Fibroblast of skin of abdomen (primary cell): ENCODE measurements at regions not wholly inside any gene's neighbourhood (a gene's known extent, or its start where the extent isn't known, plus 50 kb on each side); places are given as distances from the start of the nearest gene placed in this dataset.
"Not testable (repeated sequence)": the region's sequence is repeated elsewhere in the genome, so short reads cannot be mapped to it uniquely, and the experiment has no call there.

Experiments
- DNase-seq: peaks from one replicate; pipeline ENCODE4 v3.0.0-alpha.2; 2013

DNA sequence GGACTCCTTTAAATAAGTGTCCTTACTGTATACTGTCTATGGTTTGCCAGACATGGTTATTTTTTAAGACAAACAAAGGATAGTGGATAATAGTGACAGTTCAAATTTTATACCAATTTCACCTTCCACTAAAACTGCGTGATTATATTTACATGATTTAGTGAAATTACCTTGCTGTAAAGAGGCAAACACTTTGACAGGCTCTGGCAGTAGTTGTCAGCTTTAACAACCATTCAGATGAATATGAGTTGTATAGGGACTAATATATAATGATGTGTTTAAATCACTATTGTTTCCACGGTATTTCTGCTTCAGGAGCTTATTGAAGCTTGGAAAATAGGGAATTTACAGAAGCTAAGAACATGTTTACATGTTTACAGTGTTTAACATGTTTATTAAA, 1364.0 kb downstream of the FSCB start:
- DNase-seq = no peak

- DNase-seq = no peak
Measured at GRCh38 chr14:43141636-43142191, 1365.4 kb downstream of the FSCB start.

GRCh38 chr14:43140453-43140852, 1366.6 kb downstream of the FSCB start:
- no peak for DNase-seq

GRCh38 chr14:43135877-43136411, 1371.1 kb downstream of the FSCB start:
- no peak for DNase-seq

- no peak for DNase-seq
Measured at GRCh38 chr14:43132441-43132840, 1374.6 kb downstream of the FSCB start.

DNA sequence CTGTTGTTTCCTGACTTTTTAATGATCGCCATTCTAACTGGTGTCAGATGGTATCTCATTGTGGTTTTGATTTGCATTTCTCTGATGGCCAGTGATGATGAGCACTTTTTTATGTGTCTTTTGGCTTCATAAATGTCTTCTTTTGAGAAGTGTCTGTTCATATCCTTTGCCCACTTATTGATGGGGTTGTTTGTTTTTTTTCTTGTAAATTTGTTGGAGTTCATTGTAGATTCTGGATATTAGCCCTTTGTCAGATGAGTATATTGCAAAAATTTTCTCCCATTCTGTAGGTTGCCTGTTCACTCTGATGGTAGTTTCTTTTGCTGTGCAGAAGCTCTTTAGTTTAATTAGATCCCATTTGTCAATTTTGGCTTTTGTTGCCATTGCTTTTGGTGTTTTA, 1378.7 kb downstream of the FSCB start:
- DNase-seq = not testable (repeated sequence)

DNA sequence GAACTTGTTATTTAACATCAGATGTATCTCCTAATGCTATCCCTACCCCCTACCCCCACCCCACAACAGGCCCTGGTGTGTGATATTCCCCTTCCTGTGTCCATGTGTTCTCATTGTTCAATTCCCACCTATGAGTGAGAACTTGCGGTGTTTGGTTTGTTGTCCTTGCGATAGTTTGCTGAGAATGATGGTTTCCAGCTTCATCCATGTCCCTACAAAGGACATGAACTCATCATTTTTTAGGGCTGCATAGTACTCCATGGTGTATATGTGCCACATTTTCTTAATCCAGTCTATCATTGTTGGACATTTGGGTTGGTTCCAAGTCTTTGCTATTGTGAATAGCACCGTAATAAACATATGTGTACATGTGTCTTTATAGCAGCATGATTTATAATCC, 1379.2 kb downstream of the FSCB start:
- not testable (repeated sequence) for DNase-seq

- DNase-seq = no peak
Measured at GRCh38 chr14:43123544-43123943, 1383.5 kb downstream of the FSCB start.

DNA sequence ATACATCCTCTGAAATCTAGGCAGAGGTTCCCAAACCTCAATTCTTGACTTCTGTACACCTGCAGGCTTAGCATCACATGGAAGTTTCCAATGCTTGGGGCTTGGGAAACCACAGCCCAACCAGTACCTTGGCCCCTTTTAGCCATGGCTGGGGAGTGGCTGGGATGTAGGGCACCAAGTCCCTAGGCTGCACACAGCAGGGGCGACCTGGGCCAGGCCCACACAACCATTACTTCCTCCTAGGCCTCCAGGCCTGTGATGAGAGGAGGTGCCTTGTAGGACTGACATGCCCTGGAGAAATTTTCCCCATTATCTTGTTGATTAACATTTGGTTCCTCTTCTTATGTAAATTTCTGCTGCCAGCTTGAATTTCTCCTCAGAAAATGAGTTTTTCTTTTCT, 1387.4 kb downstream of the FSCB start:
- no peak for DNase-seq

- no peak for DNase-seq
Measured at GRCh38 chr14:43116341-43116740, 1390.7 kb downstream of the FSCB start.

- no peak for DNase-seq
Measured at GRCh38 chr14:43105305-43105704, 1401.8 kb downstream of the FSCB start.

DNA sequence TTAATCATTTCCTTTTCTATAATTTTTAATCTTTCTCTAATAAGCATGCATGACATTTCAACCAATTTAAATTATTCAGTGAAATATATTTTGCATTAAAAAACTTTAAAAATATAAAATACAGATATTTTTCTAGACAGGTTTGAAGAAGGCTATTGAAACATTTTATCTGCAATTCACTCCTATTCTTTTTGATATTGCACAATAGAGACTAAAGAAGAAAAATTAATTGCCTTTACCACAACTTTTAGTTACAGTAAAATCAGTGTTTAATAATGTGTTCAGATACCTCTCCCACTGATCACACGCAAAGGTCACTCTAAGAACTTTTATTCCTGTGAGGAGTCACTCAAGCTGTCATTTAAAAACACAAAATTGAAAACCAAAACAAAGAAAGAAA, 1416.7 kb downstream of the FSCB start:
- no peak for DNase-seq

- no peak for DNase-seq
Measured at GRCh38 chr14:43087666-43088065, 1419.4 kb downstream of the FSCB start.

- DNase-seq = no peak
Measured at GRCh38 chr14:43085819-43086218, 1421.3 kb downstream of the FSCB start.

GRCh38 chr14:43067372-43067771, 1439.7 kb downstream of the FSCB start:
- not testable (repeated sequence) for DNase-seq

DNA sequence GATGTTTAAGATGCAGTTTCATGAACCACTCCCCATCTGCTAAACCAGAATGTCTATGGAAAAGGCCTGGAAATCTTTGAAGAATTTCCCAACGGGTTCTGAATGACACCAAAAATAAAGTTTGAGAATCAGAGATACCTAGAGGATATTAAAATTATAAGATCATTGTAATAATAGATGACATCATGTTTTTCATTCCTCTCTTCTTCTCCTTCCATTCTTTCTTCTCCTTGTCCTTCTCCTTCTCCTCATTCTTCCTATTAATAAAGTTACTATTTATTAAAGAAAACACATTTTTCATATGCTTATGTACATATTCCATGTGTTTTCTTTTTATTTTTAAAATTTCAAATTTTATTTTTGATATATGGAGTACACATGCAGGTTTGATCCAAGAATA, 1449.4 kb downstream of the LRFN5 start:
- DNase-seq = no peak

DNA sequence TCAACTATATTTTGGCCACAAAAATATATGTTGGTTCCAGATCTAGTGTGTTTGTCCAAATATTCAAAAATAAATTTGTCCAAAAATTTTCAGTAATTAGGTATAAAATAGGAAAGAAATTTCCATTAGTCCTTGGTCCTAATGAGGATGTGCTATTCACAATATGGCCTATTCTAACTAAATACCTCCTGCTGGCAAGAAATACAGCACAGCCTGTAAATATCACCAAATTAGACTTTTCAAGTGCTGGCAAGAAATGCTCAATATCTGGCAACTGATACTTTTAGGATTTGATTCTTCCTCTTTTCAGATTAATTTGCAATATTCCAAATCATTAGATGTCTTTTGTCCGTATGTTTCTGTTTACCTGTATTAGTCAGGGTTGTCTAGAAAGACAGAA, 1446.2 kb downstream of the LRFN5 start:
- no peak for DNase-seq

DNA sequence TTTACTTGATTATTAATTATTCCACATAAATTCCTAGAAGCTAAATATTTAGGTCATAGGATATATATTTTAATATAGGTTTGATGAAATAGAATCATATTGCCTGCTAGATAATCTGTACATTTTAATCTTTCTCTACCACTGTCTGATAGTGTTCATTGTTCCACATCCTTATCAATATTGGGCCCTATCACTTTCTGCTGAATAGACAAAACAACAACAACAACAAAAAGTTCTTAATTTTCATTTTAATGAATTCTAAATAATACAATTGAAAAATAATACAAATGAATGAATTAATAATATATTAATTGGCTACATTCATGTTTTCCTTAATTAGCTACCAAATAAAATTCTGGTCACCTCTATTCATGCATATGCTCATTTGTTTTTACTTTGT, 1437.2 kb downstream of the LRFN5 start:
- no peak for DNase-seq

DNA sequence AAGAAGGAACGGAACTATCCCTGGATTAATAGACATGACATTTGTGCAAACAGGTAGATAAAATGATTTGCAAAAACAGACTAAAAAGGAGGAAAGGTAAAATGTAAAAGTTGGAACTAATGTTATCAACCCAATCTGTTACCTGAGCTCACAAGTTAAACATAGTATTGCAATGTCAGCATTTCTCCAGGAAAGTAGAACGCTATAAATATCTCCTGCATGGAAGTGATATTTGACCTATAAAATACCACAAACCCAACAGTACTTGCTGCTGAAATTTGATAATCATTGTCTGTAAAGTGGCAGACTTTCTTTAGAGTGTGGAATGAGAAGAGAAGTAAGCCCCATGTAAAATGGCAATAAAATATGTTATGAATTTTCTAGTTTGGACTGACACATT, 1435.7 kb downstream of the LRFN5 start:
- DNase-seq = no peak

DNA sequence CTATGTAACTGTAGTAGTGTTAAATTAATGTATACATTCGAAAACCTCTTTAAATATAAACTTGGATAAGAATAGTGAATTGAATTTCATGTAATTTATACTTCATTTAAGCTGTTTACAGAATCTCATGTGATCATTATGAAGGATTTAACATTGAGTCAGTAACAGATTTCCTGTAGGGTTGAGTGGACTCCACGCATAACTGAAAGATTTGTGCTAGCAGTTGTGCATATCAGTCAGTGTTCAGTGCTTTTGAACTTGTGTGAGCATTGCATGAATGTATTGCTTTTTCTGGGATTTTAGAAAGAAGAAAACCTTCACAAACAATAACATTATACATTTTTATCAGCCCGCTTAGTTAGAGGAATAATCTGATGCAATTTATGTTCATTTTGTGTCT, 1435.3 kb downstream of the LRFN5 start:
- DNase-seq = no peak

DNA sequence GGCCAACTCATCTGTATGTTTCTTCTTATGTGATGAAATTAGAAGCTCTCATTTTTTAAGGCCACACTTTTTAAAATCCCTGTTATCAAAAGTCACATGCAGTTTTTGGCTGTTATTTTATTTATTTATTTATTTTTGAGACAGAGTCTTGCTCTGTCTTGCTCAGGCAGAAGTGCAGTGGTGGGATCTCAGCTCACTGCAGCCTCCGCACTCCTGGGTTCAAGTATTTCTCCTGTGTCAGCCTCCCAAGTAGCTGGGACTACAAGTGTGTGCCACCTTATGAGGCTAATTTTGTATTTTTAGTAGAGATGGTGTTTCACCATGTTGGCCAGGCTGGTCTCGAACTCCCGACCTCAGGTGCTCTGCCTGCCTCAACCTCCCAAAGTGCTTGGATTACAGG, 1434.5 kb downstream of the LRFN5 start:
- DNase-seq = no peak

DNA sequence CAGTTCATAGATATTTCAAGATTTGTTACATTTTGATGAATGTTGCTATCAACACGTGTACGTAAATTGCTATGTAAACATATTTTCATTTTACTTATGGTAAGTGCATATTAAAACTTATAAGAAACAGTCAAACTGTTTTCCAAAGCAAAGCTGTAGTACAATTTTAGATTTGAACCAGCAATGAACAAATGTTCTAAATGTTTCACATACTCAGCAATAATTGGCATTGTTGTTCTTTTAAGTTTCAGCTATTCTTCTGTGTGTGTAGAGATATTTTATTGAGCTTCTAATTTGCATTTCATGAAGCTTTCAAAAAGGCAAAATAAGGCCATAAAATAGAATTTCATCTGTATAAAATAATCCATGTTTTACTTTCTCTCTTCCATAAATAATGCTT, 1433.2 kb downstream of the LRFN5 start:
- DNase-seq = no peak

DNA sequence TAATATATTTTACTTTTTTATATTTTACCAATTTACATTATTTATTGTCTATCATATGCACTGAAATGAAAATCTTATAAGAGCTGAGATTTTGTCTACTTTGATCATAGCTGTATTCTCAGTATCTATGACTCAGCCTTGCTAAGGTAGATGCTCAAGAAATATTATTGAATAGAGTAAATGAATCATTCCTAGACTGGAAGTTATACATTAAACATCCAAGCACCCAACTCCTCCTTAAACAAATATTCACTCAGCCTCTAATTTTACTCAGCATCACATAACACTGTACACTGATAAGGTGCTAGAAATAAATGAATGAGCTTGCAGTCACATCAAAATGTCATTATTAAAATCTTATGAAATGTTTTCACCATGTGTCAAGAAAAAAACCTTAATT, 1424.9 kb downstream of the LRFN5 start:
- no peak for DNase-seq

DNA sequence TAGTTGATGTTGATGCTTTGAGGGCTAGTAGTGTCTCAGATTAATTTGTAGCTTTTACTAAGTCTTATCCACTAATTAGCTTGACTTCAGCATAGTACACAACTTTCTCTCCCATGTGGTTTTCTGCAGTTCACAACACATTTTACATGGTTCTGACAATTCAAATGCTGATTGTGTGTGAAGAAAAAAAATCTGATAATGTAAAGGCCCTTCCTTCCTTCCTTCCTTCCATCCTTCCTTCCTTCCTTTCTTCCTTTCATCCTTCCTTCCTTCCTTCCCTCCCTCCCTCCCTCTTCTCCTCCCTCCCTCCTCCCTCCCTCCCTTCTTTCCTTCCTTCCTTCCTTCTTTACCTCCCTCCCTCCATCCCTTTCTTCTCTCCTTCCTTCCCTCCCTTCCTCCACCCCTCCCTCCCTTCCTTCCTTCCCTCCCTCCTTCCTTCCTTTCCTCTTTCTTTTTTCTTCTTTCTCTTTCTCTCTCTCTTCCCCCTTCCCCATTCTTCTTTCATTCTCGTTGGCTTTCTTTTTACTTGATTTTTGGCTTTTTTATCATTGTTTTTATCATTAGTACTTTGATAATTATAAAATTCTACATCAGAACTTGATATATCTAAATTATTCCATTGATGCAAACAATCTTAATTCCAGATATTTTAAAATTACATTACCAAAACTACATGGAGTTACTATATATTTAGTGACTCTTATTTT, 1415.6 kb downstream of the LRFN5 start:
- DNase-seq = no peak

DNA sequence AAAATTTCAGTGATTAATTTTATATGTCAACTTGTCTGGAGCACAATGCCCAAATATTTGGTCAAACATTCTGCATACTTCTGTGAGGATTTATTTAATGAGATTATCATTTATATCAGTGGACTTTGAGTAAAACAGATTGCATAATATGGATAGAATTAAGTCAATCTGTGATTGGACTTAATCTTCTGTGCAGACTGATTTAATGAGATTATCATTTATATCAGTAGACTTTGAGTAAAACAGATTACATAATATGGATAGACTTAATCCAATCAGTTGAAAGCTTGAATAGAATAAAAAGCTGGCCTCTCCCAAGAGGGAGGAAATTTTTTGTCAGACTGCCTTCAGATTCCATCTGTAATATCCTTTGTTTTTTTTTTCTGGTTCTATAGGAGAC, 1413.2 kb downstream of the LRFN5 start:
- no peak for DNase-seq
